K562 (cell line): ENCODE measurements at regions not wholly inside any gene's neighbourhood (a gene's known extent, or its start where the extent isn't known, plus 50 kb on each side); places are given as distances from the start of the nearest gene placed in this dataset.

ENCODE experiments used
- CEBPB ChIP-seq: fragments of 450-650 bp; IDR thresholded peaks from 2 replicates; pipeline ENCODE4 v1.6.1; 2016; ENCODE audit warnings: missing genetic modification characterization, missing compliant biosample characterization
- CTBP1 ChIP-seq: fragments of 450-650 bp; IDR thresholded peaks from 2 replicates; pipeline ENCODE4 v1.6.1; 2016; ENCODE audit warnings: borderline replicate concordance
- ELK3 ChIP-seq: fragments of 450-650 bp; formaldehyde crosslinking; IDR thresholded peaks from 2 replicates; pipeline ENCODE4 v1.4.0; 2020; ENCODE audit warnings: mild to moderate bottlenecking
- GTF2B ChIP-seq: IDR thresholded peaks from 2 replicates; pipeline ENCODE4 v1.6.1; 2011; ENCODE audit not compliant: insufficient read length; ENCODE audit errors: extremely low read depth
- GTF2F1 ChIP-seq: IDR thresholded peaks from 2 replicates; pipeline ENCODE4 v1.6.1; 2011; ENCODE audit warnings: low read depth, low read length, improper control_type of control experiment
- KAT2B ChIP-seq: IDR thresholded peaks from one replicate; pipeline ENCODE4 v1.6.1; 2012; ENCODE audit warnings: low read depth, mild to moderate bottlenecking, control low read depth, inconsistent platforms, low read length, moderate library complexity
- KLF6 ChIP-seq: fragments of 250-450 bp; sonication (Bioruptor Pico); IDR thresholded peaks from 2 replicates; pipeline ENCODE4 v1.4.0; 2020; ENCODE audit warnings: mild to moderate bottlenecking, moderate library complexity, borderline replicate concordance
- MEIS2 ChIP-seq: fragments of 450-650 bp; IDR thresholded peaks from 2 replicates; pipeline ENCODE4 v1.6.1; 2014; ENCODE audit warnings: mild to moderate bottlenecking; ENCODE audit not compliant: partially characterized antibody
- NFRKB ChIP-seq: fragments of 450-650 bp; IDR thresholded peaks from 2 replicates; pipeline ENCODE4 v1.6.1; 2016; ENCODE audit warnings: low read depth
- NFYB ChIP-seq: IDR thresholded peaks from 2 replicates; pipeline ENCODE4 v1.6.1; 2011; ENCODE audit warnings: mild to moderate bottlenecking, moderate library complexity; ENCODE audit not compliant: insufficient read length; ENCODE audit errors: extremely low read depth
- OTX1 ChIP-seq: fragments of 450-650 bp; formaldehyde crosslinking; IDR thresholded peaks from 2 replicates; pipeline ENCODE4 v1.4.0; 2022; ENCODE audit warnings: mild to moderate bottlenecking
- POLR3A ChIP-seq: IDR thresholded peaks from 2 replicates; pipeline ENCODE4 v1.6.1; 2011; ENCODE audit warnings: borderline replicate concordance, mild to moderate bottlenecking, moderate library complexity; ENCODE audit not compliant: insufficient read length, insufficient read depth; ENCODE audit errors: extremely low read depth
- RAD21 ChIP-seq, 2 experiments: fragments of 250-450 bp in 1 of 2; fragments of 450-650 bp in 1 of 2; sonication (Bioruptor Pico) in 1 of 2; formaldehyde crosslinking in 1 of 2; IDR thresholded peaks in 1 of 2; conservative IDR thresholded peaks in 1 of 2; 2 replicates each; pipeline versions ENCODE4 v1.4.0 to v1.8.0; 2020 to 2022; ENCODE audit warnings: mild to moderate bottlenecking in 2 of 2, moderate library complexity in 1 of 2
- RNF219 ChIP-seq: fragments of 250-450 bp; sonication (Bioruptor Pico); IDR thresholded peaks from 2 replicates; pipeline ENCODE4 v1.5.0; 2022; ENCODE audit warnings: mild to moderate bottlenecking
- SMC3 ChIP-seq: conservative IDR thresholded peaks from 2 replicates; pipeline ENCODE4 v1.6.1; 2011; ENCODE audit warnings: low read depth, low read length, improper control_type of control experiment; ENCODE audit not compliant: insufficient read depth
- SP2 ChIP-seq: IDR thresholded peaks from 2 replicates; pipeline ENCODE4 v1.6.1; 2011; ENCODE audit warnings: mild to moderate bottlenecking, low read depth, low read length, moderate library complexity; ENCODE audit not compliant: poor library complexity, severe bottlenecking; ENCODE audit errors: extremely low read depth
- TAL1 ChIP-seq: fragments of 450-650 bp; IDR thresholded peaks from 2 replicates; pipeline ENCODE4 v1.6.1; 2016; ENCODE audit warnings: mild to moderate bottlenecking
- YBX1 ChIP-seq: fragments of 450-650 bp; IDR thresholded peaks from 2 replicates; pipeline ENCODE4 v1.7.1; 2016; ENCODE audit warnings: mild to moderate bottlenecking
- ZEB2 ChIP-seq: fragments of 450-650 bp; IDR thresholded peaks from 2 replicates; pipeline ENCODE4 v1.6.1; 2016
- ZNF512 ChIP-seq: IDR thresholded peaks from 2 replicates; pipeline ENCODE4 v1.6.1; 2016; ENCODE audit warnings: missing genetic modification characterization, missing compliant biosample characterization
- TF ChIP-seq, protein P1 (sequence below), 2 experiments: IDR thresholded peaks; 2 replicates each; pipeline ENCODE4 v1.6.1; 2012; ENCODE audit warnings: improper control_type of control experiment in 2 of 2, low read depth in 2 of 2, low read length in 2 of 2, borderline replicate concordance in 1 of 2

DNA sequence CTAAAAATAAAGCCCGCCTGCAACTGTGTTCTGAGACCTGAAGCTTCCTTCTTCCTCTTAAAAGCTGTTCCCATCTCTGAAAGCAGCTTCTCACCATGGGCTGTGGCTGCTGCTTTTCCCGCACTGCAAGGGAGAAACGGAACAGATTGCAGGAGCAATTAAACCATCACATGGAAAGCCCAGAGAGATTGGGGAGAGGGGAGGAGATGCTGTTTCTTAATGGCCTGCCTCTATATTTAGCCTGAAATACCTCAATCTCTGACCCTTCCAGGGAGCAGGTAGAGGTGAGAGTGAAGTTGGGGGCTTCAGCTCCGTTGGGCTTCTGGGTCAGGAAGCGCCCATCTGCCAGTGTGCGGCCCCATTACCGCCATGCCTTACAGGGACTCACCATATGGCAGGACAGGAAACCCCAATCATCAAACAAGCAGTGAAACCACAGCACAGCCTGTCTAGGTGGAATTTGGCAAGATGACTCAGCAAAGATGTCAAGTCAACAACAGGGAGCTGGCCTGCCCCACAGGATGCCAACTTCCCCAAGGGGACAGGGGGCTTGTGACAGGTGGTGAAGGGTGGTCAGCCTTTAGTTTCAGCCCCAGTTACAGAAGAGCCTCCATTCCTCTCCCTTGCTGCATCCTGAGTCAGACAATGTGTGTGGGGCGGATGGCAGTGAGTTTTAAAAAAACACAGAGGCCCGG is 286.6 kb upstream of the CCL2 start (continued):
- no peak for TF ChIP-seq POLR3A
- TF ChIP-seq KAT2B, result no peak
- no peak for TF ChIP-seq SP2
- TF ChIP-seq CTBP1, result peak; percentile 28; the same call in 1 of the 2 replicates
- no peak for TF ChIP-seq KLF6 (CRISPR knock-in tag)
- no peak for TF ChIP-seq ZEB2
- TF ChIP-seq, protein P1, sequence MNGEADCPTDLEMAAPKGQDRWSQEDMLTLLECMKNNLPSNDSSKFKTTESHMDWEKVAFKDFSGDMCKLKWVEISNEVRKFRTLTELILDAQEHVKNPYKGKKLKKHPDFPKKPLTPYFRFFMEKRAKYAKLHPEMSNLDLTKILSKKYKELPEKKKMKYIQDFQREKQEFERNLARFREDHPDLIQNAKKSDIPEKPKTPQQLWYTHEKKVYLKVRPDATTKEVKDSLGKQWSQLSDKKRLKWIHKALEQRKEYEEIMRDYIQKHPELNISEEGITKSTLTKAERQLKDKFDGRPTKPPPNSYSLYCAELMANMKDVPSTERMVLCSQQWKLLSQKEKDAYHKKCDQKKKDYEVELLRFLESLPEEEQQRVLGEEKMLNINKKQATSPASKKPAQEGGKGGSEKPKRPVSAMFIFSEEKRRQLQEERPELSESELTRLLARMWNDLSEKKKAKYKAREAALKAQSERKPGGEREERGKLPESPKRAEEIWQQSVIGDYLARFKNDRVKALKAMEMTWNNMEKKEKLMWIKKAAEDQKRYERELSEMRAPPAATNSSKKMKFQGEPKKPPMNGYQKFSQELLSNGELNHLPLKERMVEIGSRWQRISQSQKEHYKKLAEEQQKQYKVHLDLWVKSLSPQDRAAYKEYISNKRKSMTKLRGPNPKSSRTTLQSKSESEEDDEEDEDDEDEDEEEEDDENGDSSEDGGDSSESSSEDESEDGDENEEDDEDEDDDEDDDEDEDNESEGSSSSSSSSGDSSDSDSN (IDR thresholded peaks at IDR 0.05; ENCODE audit: borderline replicate concordance in 1 of 2, low read depth in 2 of 2, low read length in 2 of 2), result no peak
- no peak for TF ChIP-seq GTF2F1
- no peak for TF ChIP-seq CEBPB (tag)
- no peak for TF ChIP-seq NFYB
- TF ChIP-seq GTF2B, result no peak
- no peak for TF ChIP-seq ELK3 (CRISPR knock-in tag)
- TF ChIP-seq OTX1 (CRISPR knock-in tag), result no peak
- TF ChIP-seq NFRKB, result no peak
- TF ChIP-seq RAD21 (CRISPR knock-in tag; conservative IDR thresholded peaks at IDR 0.05 in 1 of 2, IDR thresholded peaks at IDR 0.05 in 1 of 2), result no peak
- TF ChIP-seq ZNF512 (tag), result no peak
- no peak for TF ChIP-seq YBX1
- no peak for TF ChIP-seq TAL1
- TF ChIP-seq MEIS2, result peak; percentile 21
- no peak for TF ChIP-seq RNF219 (CRISPR knock-in tag)
- TF ChIP-seq SMC3, result no peak
